HEK293T (cell line): ENCODE measurements at regions not wholly inside any gene's neighbourhood (a gene's known extent, or its start where the extent isn't known, plus 50 kb on each side); places are given as distances from the start of the nearest gene placed in this dataset.

Source experiments
- HDGF ChIP-seq: fragments of 450-650 bp; IDR thresholded peaks from 2 replicates; pipeline ENCODE4 v1.6.1; 2017; ENCODE audit warnings: antibody characterized with exemption, borderline replicate concordance
- NFRKB ChIP-seq: fragments of 450-650 bp; IDR thresholded peaks from 2 replicates; pipeline ENCODE4 v1.6.1; 2016; ENCODE audit warnings: mild to moderate bottlenecking, moderate library complexity
- SUZ12 ChIP-seq: fragments of 450-650 bp; IDR thresholded peaks from 2 replicates; pipeline ENCODE4 v1.6.1; 2016; ENCODE audit warnings: mild to moderate bottlenecking

DNA sequence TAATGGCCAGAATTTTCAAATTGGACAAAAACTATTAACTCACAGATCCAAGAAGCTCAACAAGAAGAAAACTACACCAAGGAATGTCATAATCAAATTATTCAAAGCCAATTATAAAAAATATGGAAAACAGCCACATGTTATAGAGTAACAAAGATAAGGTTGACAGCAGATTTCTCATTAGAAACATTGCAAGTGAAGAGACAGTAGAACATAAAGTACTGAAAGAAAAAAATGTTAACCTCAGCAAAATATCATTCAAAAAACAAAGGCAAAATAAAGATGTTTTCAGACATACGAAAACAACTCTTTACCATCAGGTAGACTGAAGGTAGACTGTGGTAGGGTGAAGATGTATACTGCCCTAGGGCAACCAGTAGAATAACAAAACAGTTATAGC lies 83.4 kb downstream of the KCNRG start:
- TF ChIP-seq HDGF (no peak), NFRKB (no peak), SUZ12 (no peak)
